Upper lobe of left lung (tissue), 4 donors: ENCODE measurements at regions not wholly inside any gene's neighbourhood (a gene's known extent, or its start where the extent isn't known, plus 50 kb on each side); places are given as distances from the start of the nearest gene placed in this dataset.

ENCODE experiments used
- POLR2A ChIP-seq, 4 donors: fragments of 450-650 bp; IDR thresholded peaks; one replicate each; pipeline ENCODE4 v1.5.1; 2016 to 2017; ENCODE audit warnings: antibody characterized with exemption in 4 of 4, mild to moderate bottlenecking in 2 of 4
- POLR2AphosphoS5 ChIP-seq, 2 donors: sonication (generic); formaldehyde crosslinking; IDR thresholded peaks; one replicate each; pipeline ENCODE4 v1.5.1; 2017; ENCODE audit warnings: antibody characterized with exemption in 2 of 2

DNA sequence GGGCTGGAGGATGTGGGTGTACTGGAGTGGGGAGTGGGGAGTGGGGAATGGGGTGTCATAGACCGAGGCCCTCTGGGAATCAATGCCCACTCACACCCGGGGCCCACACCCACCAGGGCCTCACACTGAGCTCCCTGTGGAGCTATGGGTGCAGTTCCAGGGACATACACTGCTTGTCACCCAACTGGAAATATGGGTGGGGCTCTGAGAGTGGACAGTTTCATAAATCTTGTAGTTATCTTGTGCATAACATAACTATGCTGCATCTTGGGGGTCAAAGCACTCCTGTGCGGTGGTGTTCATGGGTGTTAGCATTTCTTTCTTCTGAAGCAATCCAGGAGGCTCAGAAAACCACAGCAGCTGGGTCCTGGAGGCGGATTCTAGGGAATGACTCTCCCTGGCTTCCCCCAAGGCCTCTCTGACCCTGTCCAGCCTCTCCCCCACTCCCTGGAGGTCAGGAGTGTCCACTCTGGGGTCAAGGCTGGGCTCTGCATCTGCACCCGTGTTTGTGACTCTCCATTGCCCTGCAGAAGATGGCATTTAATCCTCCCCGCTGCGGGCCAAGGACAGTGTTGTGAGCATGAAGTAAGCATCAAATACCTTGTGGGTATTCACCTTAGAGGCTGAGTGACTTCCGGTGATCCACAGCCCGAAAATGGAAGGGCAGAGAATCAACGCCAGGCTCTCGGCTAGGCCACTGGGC, 172.5 kb downstream of the CTTN start:
- TF ChIP-seq POLR2AphosphoS5 (IDR thresholded peaks at IDR 0.05), result no peak
- TF ChIP-seq POLR2A (IDR thresholded peaks at IDR 0.05), result no peak
